ENCODE measurements at regions not wholly inside any gene's neighbourhood (a gene's known extent, or its start where the extent isn't known, plus 50 kb on each side); places are given as distances from the start of the nearest gene placed in this dataset.
A peak's percentile ranks its signal among the peaks of the same experiment; 100 is the strongest.

DNA sequence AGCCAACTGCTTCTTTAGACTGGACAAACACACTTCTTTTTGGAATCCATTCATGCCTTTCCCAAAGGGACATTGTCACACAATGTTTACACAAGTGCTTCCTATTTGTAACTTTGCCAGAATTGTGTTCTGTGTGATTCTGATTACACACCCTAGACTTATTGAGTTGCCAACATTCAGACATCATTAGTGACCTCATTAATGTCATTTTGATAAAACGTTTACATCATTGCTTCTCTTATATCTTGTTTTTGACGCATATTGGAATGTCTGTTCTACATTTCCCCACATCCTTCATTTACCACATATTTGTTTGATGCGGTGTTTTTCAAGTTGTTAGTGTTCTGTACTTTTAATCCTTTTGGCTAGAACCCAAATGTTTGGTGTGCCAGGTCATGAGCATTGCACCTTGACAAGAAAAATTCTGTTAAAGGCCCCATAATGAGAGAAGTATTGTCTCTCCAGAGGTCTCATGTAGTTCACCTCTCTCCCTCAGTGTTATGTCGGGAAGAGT lies 305.5 kb downstream of the AEBP2 start:
- H3K27me3 Mint-ChIP-seq (ENCODE audit: low read depth), result no peaks in the 10 kb centered on the region

DNA sequence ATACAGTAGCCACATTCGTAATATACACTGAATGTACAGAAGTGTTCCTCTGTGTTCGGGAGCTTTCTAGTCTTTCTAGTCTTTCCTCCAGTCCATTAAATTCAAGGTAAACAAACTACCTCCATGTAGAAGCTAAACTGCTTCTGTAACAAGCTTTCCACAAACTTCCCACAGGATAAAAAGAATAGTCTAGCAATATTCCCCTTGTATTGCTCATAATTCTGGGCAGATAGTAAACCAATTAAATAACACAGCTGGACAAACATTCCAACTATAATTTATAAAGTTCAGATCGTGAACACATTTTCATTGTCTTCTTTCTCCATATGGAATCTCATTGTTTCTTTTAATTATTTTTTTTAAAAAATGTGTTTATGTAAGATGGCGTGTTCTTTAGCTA lies 307.2 kb downstream of the AEBP2 start:
- Mint-ChIP-seq H3K27me3 (ENCODE audit: low read depth) (no peaks in the 10 kb centered on the region), H3K4me3 (ENCODE audit: unreplicated experiment) (no peak overlapping the region), H3K36me3 (ENCODE audit: low read depth) (peaks cover 10% of the 10 kb centered on the region), H3K4me1 (ENCODE audit: low read depth) (peaks cover 46% of the 10 kb centered on the region), H3K9me3 (ENCODE audit: low read depth) (peaks cover 23% of the 10 kb centered on the region), H3K27ac (ENCODE audit: unreplicated experiment) (no peak overlapping the region)
- no peak for TF ChIP-seq CTCF (IDR thresholded peaks at IDR 0.05)
- no peak for DNase-seq (ENCODE audit: low spot score)

More for the DNA sequence above, 305.5 kb downstream of the AEBP2 start:
- Mint-ChIP-seq H3K4me1 (ENCODE audit: low read depth) (peaks cover 39% of the 10 kb centered on the region), H3K27ac (ENCODE audit: unreplicated experiment) (no peak overlapping the region), H3K36me3 (ENCODE audit: low read depth) (peaks cover 8% of the 10 kb centered on the region), H3K4me3 (ENCODE audit: unreplicated experiment) (no peak overlapping the region), H3K9me3 (ENCODE audit: low read depth) (peaks cover 17% of the 10 kb centered on the region)
- DNase-seq (ENCODE audit: low spot score), result no peak
- TF ChIP-seq CTCF (IDR thresholded peaks at IDR 0.05), result no peak

- Mint-ChIP-seq H3K4me3 (ENCODE audit: unreplicated experiment) (no peak overlapping the region), H3K27me3 (ENCODE audit: low read depth) (no peaks in the 10 kb centered on the region), H3K4me1 (ENCODE audit: low read depth) (peaks cover 32% of the 10 kb centered on the region), H3K9me3 (ENCODE audit: low read depth) (peaks cover 45% of the 10 kb centered on the region), H3K36me3 (ENCODE audit: low read depth) (peaks cover 12% of the 10 kb centered on the region), H3K27ac (ENCODE audit: unreplicated experiment) (peak overlapping the region; percentile 28)
- no peak for DNase-seq (ENCODE audit: low spot score)
- TF ChIP-seq CTCF (IDR thresholded peaks at IDR 0.05), result no peak
These were observed 310.7 kb downstream of the AEBP2 start for GRCh38 chr12:19749906-19750574.

- no peak for DNase-seq (ENCODE audit: low spot score)
- peaks cover 48% of the 10 kb centered on the region for H3K9me3 Mint-ChIP-seq (ENCODE audit: low read depth)
- H3K36me3 Mint-ChIP-seq (ENCODE audit: low read depth), result peaks cover 12% of the 10 kb centered on the region
- H3K4me1 Mint-ChIP-seq (ENCODE audit: low read depth), result peaks cover 41% of the 10 kb centered on the region
- H3K27ac Mint-ChIP-seq (ENCODE audit: unreplicated experiment), result no peak overlapping the region
- no peak for TF ChIP-seq CTCF (IDR thresholded peaks at IDR 0.05)
- no peaks in the 10 kb centered on the region for H3K27me3 Mint-ChIP-seq (ENCODE audit: low read depth)
- no peak overlapping the region for H3K4me3 Mint-ChIP-seq (ENCODE audit: unreplicated experiment)
These were observed 311.8 kb downstream of the AEBP2 start for GRCh38 chr12:19751078-19751477.

DNA sequence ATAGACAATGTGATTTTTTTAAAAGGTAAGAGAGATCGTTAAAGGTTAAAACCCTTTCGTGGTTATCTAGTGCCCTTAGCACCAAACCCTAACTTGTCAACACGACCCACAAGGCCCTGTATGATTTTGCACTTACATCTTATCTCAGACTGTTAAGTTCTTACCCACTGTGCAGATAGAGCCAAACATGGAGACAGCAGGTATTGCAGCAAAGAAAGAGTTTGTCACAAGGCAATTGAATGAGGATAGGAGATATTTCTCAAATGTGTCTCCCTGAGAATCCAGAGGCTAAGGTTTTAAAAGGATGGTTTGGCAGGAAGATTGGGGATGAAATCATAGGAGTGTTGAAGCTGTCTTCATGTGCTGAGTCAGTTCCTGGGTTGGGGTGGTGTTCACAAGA lies 313.4 kb downstream of the AEBP2 start:
- H3K36me3 Mint-ChIP-seq (ENCODE audit: low read depth), result peaks cover 10% of the 10 kb centered on the region
- H3K4me1 Mint-ChIP-seq (ENCODE audit: low read depth), result peaks cover 55% of the 10 kb centered on the region
- H3K27me3 Mint-ChIP-seq (ENCODE audit: low read depth), result no peaks in the 10 kb centered on the region
- peaks cover 48% of the 10 kb centered on the region for H3K9me3 Mint-ChIP-seq (ENCODE audit: low read depth)
- no peak overlapping the region for H3K27ac Mint-ChIP-seq (ENCODE audit: unreplicated experiment)
- no peak for TF ChIP-seq CTCF (IDR thresholded peaks at IDR 0.05)
- no peak overlapping the region for H3K4me3 Mint-ChIP-seq (ENCODE audit: unreplicated experiment)
- no peak for DNase-seq (ENCODE audit: low spot score)

Data from chondrocyte (in vitro differentiated cells).